Stimulated activated CD4-positive, alpha-beta T cell treated with anti-CD3 and anti-CD28 coated beads, Interleukin-1b, Interleukin-23, amount 100 ng/mL, for 1 hour (primary cell): ENCODE measurements at regions not wholly inside any gene's neighbourhood (a gene's known extent, or its start where the extent isn't known, plus 50 kb on each side); places are given as distances from the start of the nearest gene placed in this dataset.

Experiments
- DNase-seq, 2 donors: peaks; one replicate each; pipeline ENCODE4 v3.0.0-alpha.2; 2020; ENCODE audit warnings: low read depth in 2 of 2

DNA sequence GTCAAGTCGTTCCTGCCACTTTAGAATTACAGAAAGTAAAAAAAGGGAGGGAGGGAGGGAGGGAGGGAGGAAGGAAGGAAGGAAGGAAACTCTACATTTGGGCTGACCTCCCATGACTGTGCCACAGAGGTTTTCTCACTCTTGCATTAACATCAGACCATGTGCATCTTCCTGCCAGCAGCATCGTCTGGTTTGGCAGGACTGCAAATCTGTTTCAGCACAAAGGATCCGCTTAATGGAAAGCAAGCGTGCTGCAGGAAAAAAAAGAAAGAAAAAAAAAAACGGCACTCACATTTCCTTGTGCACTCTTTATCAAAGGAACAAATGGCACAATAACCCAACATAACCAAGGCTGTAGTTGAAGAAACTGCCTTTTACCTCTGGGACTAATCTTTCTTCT is 148.8 kb upstream of the HES1 start:
- no peak for DNase-seq

DNA sequence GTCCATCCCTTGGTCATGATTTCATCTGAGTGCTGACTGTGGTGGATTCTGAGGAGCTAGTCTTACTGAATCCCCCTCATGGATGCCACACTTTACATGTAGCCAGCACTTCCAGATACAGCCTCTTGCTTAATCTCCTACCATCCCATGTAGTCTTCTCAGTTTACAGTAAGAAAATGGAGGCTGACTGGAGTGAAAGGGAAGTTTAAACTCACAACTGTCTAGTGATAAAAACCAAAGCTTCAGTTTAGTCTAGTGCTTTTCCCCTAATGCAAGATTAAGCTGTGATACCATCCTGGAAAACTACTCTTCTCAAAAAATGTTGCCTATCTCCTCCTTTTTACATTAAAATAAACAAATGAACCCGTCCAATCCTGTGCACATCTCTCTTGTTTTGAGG is 146.8 kb upstream of the HES1 start:
- DNase-seq: no peak

DNA sequence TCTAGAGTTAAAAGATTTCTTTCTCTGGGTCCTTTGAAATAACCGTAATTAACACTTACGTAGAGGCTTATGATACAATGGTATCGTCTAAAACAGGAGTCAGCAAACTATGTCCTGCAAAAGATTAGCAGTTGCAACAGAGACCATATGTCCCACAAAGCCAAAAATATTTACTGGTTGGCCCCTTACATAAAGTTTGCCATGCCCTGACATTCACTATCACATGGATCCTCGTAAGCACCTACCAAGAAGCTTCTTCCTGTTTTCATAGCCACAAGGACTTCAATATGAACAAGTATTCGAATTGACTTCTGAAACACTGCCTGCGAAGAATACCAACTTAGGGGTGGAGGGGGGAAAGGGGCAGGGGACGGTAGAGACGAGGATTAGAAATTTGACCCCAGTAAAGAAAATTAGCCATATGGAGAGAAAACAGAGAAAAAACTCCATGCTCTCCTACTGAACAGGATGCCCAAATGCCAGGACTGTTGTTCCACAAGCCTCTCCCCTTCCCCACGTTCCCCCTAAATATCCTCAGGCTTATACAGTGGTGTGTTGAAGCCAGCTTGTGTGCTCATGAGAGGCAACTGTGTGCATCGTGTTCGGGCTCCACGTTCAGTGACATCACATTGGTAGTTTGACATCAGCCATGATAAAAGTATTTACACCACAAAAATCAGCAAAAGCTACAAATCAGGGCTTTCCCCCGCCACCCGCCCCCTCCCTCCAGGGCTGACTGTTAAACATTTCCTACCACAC is 144.1 kb upstream of the HES1 start:
- DNase-seq: no peak

- DNase-seq: no peak
Measured at GRCh38 chr3:193992425-193993037, 143.4 kb upstream of the HES1 start.

DNA sequence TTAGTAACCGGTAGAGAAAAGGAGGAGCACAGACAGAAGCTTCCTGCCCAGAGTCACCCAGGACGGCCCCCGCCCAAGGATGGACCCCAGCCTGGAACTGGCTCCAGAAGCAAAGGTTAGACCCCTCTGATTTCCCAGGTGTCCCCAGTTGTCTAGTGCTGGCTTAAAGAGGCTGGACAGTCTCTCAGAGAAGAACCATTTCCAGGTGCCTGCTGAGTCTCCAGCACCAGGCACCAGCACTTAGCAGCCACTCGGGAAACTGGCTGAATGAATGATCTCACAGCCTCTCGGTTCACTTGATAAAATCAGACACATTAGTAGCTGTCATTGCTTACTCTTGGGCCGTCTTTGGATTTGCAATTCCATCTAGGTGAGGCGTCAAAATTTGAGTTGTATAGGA is 139.7 kb upstream of the HES1 start:
- DNase-seq: no peak

GRCh38 chr3:193996641-193997089 is 139.3 kb upstream of the HES1 start:
- DNase-seq: no peak

- DNase-seq: no peak
Measured at GRCh38 chr3:193997228-193998122, 138.5 kb upstream of the HES1 start.

DNA sequence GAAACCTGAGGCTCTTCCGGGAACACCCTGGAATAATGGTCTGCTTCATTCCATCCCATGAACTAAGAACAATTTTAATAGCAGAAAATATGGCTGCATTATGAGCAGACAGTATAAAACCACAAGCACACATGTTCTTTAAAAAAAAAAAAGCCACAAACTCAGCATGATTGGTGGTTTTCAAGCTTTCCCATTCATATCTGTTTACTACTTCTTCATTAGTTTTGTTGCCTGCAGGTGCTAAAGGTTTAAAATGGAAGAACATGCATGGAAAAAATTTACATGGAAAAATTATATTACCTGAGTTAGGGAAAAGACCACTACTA is 137.9 kb upstream of the HES1 start:
- no peak for DNase-seq

DNA sequence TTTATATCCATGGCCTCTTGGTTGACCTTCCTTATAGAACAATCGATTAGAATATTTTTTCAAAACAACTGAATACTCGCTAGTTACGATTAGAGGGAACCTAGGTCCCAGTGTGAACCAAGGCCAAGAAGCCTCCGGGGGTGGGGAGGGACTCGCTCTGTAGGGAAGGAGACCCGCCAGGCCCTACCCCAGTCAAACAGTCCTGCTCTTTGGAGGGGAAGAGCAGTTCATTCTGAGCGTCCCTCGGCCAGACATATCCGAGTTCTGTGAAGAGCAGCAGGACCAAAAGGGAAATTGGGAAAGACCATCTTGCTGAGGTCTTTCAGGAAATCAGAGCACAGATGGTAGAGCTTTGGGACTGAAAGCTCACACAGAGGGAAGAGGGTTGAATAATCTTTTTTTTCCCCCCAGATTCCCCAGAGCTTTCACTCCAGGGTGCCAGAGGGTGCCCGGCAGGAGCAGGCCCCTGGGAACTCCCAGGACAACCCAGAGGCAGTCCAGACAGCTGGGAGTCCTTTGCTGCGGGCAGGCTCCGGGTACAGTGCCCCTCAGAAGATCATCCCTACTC is 137.2 kb upstream of the HES1 start:
- DNase-seq: no peak

DNA sequence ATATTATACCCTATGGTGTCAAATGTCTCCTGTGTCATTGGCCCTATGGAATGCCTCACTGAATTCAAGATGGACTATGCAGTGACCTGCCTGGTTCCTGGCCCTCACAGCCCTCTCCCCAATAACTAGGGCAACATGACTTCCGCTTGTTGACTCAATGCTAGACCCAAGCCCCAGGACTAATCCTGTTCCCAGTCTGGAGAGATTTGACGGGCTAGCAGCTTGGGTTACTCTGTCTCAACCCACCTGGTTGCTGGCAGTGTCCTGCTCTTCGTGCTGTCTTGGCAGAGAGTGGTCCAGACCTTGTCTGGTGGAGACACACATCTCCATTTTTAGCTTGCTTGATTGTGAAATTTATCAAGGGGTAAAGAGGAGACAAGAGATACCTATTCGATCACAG is 135.8 kb upstream of the HES1 start:
- no peak for DNase-seq

GRCh38 chr3:194000712-194001111 is 135.2 kb upstream of the HES1 start:
- no peak for DNase-seq

DNA sequence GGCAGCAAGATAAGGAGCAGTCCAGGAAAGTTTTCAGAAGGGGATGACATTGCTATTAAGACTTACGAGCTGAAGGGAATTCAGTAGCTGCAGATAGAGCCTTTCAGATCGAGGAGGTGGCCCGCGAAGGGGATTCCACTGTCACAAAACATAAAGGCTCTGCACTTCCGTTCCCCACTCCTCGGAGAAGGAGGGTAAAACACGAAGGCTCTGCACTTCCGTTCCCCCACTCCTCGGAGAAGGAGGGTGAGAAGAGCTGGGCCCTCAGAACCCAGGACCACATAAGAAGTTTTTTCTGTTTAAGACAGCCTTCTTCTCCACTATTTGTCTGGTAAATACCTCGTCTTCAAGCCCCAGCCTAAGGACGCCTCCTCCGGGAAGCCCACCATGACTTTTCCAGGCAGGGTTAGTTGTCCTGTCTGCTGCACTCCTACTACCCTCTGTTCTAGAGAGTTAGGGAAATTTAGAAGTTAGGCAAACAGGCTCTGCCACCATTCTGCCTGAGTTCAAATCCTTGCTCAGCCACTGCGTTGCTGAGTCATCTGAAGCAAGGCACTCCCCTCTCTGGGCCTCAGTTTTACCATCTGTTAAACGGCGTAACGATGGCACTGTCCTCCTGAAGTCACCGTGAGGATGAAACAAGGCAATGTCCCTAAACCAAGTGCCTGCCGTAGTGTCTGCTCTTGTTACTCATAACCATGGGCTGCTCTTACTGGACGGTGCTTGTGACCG is 134.1 kb upstream of the HES1 start:
- no peak for DNase-seq

- DNase-seq: no peak
Measured at GRCh38 chr3:194003114-194004057, 132.6 kb upstream of the HES1 start.

DNA sequence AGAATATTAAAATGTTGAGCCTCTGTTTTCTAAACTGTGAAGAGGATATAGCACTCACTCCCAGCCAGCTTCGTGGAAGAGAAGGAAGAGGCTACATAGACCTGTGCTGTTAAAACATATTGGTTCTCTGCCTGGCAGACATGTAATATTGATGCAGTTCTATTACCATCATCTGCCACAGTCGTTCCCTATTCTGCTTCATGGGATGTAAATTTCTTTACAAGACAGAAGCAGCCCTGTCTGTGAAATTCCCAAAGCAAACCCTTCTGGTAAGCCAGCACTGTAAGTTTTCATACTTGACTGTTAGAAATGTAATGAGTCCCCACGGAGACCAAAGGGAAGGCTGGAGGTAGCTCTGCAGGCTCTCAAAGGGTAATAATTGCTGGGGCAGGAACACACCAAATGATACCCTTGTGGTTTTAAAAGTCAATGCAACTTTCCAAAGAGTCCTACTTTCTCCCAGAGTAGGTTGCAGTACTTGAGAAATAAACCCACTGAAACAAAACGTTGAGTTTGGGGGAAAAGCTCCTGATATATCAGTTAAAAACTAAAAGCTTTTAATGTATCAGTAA is 129.9 kb upstream of the HES1 start:
- no peak for DNase-seq

DNA sequence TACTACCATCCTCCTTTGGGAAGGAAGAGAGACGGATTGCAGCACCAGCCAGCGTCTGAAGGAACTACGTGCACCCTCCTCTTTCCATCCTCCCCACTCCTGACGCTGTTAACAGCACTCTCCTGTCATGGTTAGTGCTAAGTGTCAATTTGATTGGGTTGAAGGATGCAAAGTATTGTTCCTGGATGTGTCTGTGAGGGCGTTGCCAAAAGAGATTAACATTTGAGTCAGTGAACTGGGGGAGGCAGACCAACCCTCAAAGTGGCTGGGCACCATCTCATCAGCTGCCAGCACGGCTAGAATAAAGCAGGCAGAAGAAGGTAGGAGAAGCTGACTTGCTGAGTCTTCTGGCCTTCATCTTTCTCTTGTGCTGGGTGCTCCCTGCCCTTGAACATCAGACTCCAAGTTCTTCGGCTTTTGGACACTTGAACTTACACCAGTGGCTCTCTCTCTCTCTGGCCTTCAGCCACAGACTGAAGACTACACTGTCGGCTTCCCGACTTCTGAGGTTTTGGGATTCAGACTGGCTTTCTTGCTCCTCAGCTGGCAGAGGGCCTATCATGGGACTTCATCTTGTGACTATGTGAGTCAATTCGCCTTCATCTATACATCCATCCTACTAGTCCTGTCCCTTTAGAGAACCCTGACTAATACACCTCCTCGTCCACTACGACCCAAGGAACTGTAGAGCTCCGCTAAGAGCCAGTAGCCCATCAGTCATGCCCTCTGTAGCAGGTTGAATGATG is 128.2 kb upstream of the HES1 start:
- no peak for DNase-seq

GRCh38 chr3:194009019-194009418 is 126.9 kb upstream of the HES1 start:
- no peak for DNase-seq

DNA sequence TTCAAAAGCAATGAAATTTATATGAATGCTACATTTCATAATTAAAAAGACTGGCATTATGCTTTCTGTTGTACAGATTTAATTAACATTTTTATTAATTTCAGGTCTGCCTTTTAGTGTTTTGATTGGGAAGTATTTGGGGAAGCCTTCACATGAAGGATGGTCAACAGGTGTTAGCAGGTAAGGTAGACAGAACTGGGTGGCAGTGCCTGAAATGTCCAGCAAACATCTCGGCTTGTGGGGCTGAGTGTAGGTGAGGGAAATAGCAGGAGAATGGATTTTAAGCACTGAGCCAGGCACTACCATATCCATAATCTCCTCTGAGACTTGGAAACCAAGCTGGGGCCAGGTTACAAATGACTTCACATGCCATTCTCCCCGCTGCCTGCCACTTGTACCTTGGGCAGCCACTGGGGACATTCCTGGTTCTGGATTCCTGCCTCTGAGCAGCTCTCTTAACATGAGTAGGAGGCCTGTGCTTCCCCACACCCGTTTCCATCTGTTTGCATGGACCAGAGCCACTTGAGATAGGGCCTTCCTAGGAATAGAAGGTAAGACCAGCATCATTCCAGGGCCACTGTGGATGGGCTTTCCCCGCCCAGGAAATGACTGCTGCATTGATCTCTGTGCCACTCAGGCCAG is 125.9 kb upstream of the HES1 start:
- DNase-seq: no peak

DNA sequence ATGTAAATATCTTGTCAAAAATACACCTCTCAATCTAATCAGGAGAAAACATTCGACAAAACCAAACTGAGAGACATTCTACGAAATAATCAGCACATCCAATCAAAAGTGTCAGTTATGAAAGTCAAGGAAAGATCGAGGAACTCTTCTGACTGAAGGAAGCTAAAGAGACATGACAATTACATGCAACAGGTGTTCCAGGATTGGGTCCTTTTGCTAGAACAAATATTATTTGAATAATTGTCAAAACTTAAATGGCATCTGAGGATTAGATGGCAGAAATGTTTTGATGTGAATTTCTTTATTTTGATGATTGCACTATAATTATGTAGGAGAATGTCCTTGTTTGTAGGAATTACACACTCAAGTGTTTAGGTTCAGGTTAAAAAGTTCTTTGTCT is 124.1 kb upstream of the HES1 start:
- DNase-seq: no peak

GRCh38 chr3:194013928-194014327 is 122.0 kb upstream of the HES1 start:
- no peak for DNase-seq
